Activated T-helper 1 cell treated with anti-CD3 and anti-CD28 coated beads, Interleukin-2, amount 50 U/mL, for 16 hours (primary cell): ENCODE measurements at regions not wholly inside any gene's neighbourhood (a gene's known extent, or its start where the extent isn't known, plus 50 kb on each side); places are given as distances from the start of the nearest gene placed in this dataset.

Experiments
- DNase-seq, 2 donors: peaks; one replicate each; pipeline ENCODE4 v3.0.0-alpha.2; 2020; ENCODE audit warnings: low read depth in 1 of 2, low spot score in 1 of 2

DNA sequence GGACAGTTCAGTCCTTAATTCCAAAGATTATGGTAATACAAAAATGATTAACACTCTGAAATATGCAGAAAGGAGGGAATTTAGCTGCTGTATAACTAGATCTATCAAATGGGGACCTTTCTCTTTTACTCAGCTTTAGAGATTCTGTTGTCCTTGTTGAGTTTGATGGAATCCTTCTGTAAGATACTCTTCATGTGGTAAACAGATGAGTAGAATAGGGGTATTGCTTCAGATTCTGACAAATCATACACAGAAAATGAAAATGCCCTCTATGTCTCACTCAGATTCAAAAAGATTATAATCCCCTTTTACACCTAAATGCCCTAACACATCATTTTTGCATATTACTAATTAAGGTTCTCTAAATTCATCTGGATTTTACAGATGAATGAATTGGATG, 50.7 kb downstream of the ARHGAP35 start:
- no peak for DNase-seq

- DNase-seq = no peak
Observed at GRCh38 chr19:46913198-46913851, 52.5 kb downstream of the ARHGAP35 start.

DNA sequence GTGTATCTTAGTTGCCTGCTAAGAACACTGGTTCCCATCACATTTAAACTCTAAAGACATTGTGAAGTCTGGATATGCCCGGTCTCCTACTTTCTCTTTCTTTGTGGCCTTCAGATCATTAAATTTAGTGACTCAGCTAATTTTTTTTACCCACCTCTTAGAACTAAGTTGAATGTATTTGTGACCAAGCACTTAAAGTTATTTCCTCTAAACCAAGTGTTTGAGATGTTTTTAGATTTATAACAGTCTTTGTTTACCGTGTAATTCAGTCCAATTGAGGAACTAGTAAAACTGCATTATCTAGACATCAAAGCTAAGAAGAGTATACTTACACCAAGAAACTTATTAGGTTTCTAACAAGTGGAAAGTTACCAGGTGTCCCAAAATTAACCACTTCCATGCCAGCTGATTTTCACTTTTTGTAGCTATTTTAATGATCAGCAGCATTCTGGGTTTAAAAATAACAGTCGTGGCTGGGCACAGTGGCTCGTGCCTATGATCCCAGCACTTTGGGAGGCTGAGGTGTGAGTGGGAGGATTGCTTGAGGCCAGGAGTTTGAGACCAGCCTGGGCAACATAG, 53.1 kb downstream of the ARHGAP35 start:
- DNase-seq = no peak

GRCh38 chr19:46915386-46915785, 54.6 kb downstream of the ARHGAP35 start:
- no peak for DNase-seq

DNA sequence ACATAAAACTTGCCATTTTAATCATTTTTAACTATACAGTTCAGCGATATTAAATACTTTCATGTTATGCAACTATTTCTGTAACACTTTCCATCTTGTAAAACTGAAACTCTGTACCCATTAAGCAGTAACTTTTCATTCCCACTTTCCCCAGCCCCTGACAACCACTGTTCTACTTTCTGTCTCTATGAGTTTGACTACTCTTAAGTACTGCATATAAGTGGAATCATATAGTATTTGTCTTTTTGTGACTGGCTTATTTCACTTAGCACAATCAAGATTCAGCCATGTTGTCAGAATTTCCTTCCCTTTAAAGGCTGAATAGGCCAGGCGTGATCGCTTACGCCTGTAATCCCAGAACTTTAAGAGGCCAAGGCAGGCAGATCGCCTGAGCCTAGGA, 56.2 kb downstream of the ARHGAP35 start:
- DNase-seq = no peak

GRCh38 chr19:46919324-46919723, 58.5 kb downstream of the ARHGAP35 start:
- no peak for DNase-seq

DNA sequence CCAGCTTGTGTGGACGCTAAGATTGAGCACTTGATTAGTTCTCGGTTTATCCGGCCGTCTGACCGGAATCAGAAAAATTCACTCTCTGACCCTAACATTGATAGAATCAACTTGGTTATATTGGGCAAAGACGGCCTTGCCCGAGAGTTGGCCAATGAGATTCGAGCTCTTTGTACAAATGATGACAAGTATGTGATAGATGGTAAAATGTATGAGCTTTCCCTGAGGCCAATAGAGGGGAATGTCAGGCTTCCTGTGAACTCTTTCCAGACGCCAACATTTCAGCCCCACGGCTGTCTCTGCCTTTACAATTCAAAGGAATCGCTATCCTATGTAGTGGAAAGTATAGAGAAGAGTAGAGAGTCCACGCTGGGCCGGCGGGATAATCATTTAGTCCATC, 59.6 kb downstream of the ARHGAP35 start:
- DNase-seq = no peak

DNA sequence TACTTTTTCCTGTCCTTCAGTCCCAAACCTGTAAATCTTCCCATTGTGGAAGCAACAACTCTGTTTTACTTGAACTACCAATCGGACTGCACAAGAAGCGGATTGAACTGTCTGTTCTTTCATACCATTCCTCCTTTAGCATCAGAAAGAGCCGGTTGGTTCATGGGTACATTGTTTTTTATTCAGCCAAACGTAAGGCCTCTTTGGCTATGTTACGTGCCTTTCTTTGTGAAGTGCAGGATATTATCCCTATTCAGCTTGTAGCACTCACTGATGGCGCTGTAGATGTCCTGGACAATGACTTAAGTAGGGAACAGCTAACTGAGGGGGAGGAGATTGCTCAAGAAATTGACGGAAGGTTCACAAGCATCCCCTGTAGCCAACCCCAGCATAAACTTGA, 60.3 kb downstream of the ARHGAP35 start:
- DNase-seq = no peak

DNA sequence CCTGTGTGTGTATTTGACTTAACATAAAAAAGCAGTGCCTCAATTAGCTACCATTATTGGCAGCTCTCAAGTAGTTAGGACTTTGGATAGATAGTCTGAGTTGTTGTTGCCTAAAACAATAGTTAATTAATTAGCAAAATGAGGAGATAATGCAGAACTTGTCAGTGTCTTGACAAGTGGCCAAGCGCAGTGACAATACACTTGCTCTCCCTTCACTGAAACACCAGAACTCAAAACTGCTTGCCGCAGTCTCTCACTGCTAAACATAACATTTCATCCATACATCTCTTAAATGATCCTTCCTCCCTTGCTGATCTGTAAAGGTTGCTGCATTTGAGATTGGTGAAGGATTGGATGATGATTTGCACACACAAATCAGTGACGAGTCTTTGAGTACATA, 61.7 kb downstream of the ARHGAP35 start:
- DNase-seq = no peak

- no peak for DNase-seq
Observed at GRCh38 chr19:46924874-46925547, 64.2 kb downstream of the ARHGAP35 start.

GRCh38 chr19:46925548-46925950, 64.8 kb downstream of the ARHGAP35 start:
- no peak for DNase-seq

GRCh38 chr19:46926170-46927071, 65.6 kb downstream of the ARHGAP35 start:
- no peak for DNase-seq

DNA sequence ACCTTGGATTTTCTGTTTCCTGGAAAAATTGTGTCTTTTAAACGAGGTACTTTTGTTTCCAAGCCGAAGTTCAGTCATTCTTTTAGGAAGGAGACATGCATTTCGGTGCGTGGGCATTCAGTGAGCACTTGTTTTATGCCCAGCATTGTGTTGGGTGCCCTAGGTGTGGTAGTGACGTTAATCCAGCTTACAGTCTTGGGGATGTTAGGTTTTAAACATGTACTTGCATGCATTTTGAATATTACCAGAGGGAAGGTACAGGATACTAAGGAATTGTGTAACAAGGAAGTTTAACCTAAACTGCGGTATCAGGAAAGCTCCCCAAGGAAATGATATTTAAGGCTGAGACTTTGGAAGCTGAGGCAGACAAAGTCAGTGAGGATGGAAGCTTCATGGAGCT, 66.3 kb downstream of the ARHGAP35 start:
- no peak for DNase-seq

DNA sequence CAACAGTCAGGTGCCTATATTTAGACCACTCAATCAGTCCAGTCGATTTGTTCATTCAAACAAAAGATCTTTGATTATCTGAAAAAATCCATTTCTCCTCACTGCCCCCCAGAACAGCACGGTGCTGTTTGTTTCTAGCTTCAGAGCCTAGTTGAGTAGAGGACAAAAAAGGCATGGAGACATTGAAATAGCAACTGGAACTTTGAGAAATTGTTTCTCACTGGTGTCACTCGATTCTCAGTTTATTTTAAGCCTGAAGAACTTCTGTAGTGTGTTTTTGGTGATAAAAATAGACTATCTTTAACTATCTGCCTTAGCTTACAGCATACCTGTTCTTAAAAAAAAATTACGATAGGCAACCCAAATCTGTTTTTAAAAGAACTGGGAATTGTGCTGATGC, 67.1 kb downstream of the ARHGAP35 start:
- DNase-seq = no peak

- DNase-seq = no peak
Observed at GRCh38 chr19:46928951-46929350, 68.2 kb downstream of the ARHGAP35 start.

GRCh38 chr19:46931202-46931601, 70.4 kb downstream of the ARHGAP35 start:
- no peak for DNase-seq

- DNase-seq = no peak
Observed at GRCh38 chr19:46932346-46932745, 71.5 kb downstream of the ARHGAP35 start.

DNA sequence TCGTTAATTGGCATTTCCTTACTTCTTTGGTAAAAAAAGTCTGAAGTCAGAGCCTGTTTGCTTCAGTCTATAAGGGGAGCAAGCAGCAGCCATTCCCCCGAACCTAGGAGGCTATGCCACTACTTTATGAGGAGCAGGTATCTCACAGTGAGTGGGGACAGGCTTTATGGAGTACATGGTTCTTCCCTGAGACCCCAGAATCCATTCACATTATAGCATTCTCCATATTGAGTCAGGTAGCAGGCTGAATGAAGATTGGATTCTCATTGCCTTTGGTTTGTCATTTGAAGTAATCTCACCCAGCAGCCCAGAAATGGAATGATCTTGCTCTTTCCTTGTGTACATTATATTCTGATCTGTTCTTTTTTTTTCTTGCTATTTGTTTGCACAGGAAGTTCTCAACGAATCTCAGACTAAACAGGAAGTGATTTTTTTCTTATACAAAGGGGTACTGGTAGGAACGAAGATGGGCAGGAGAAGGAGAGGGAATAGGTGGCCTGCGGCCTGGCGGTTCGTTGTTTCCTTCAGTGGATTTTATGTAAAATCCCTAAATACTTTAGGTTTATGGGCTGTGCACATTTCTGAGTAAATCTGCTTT, 74.4 kb downstream of the ARHGAP35 start:
- no peak for DNase-seq

DNA sequence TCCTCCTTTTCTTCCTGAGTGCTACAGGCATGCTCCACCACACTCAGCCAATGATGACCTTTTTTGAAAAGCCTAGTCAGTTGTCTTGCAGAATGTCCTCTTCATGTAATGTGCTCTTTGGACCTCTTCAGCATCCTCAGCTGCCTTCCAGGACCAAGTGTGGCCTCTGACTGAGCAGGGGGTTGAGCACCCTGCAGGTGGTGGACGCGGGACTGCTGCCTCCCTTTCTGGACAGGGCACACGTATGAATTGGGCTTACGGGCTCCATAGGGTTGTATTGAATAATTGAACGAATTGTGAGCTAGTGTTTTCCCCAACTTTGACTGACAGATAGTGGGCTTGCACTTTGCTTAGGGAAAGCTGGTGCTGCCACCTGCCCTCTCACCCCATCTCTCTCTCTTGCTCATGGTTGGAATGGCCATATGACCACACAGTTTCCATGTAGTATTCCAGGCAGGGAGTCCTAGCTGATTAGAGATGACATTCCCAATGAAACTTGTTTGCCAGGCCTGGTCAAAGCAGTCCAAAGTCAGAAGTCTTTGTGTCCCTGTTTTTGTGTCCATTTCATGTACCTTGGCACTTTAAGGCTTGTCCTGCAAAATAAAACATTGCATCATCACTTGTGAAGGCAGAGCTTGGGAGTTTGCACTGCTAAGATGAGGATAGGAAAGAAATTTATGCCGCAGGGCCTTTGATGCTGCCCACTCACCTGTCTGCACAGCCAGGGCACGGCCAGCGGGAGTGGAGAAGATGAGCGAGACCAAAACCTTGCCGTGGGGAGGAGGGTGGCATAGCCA, 76.3 kb upstream of the NPAS1 start:
- no peak for DNase-seq

DNA sequence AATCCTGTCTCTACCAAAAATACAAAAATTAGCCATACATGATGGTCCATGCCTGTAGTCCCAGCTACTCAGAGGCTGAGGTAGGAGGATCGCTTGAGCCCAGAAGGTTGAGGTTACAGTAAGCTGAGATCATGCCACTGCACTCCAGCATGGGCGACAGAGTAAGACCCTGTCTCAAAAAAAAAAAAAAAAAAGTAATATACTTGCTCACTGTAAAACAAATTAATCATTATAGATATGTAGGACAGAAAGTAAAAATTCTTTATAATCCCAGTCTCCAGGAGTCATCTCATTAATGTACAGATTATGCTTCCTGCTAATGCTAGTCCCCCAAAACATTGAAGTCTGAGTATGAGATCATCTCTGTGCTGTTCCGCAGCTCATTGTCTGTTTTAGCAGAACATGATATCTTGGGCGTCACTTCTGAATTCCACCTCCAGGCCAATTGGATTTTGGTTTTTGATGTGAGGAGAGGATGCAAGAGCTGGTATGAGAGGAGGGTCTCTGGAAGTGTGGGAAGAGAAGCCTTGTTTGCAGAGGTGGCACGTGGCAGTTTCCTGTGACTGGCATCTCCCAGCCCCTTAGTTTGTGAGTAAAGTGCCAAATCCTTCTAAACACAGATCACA, 75.4 kb upstream of the NPAS1 start:
- DNase-seq = no peak
